ENCODE measurements at regions not wholly inside any gene's neighbourhood (a gene's known extent, or its start where the extent isn't known, plus 50 kb on each side); places are given as distances from the start of the nearest gene placed in this dataset.

DNA sequence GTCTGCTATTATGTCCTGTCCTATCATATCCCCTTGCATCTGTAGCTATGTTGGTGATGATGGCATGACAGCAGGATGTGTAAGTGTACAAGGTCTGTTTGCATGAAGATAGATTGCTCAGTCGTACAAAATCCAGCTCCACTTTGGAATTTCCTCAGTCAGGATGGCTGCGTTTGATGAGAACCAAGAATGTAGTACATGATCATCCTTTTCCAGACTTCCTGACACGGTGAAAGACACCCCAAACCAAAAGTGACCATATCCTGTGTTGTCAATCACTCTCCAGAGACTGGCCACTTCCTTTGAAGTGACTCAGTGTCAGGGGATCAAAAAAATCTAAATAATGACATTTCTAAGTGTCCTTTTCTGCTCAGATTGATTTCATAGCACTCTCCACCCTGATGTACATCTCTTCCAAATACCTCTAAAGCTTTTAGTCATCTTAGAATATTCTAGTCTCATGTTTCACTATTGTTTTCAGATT lies 213.4 kb downstream of the PLK2 start:
- Histone ChIP-seq H3K9me3 (ENCODE audit: control insufficient read depth in 5 of 5, low read length in 5 of 5) (no peaks in the 10 kb centered on the region), H3K4me3 (ENCODE audit: low read depth in 1 of 5, low read length in 5 of 5) (no peak overlapping the region), H3K4me1 (ENCODE audit: control insufficient read depth in 5 of 5, insufficient read depth in 5 of 5, low read length in 5 of 5) (peaks cover 0 to 31% (median 0%) of the 10 kb centered on the region in 5 donors), H3K9ac (ENCODE audit: low read length in 5 of 5) (no peak overlapping the region), H3K27me3 (ENCODE audit: control insufficient read depth in 5 of 5, insufficient read depth in 4 of 5, low read length in 5 of 5) (no peaks in the 10 kb centered on the region), H3K36me3 (ENCODE audit: control insufficient read depth in 5 of 5, insufficient read depth in 5 of 5, low read length in 5 of 5) (no peaks in the 10 kb centered on the region), H3K27ac (ENCODE audit: low read depth, low read length) (no peak overlapping the region)

DNA sequence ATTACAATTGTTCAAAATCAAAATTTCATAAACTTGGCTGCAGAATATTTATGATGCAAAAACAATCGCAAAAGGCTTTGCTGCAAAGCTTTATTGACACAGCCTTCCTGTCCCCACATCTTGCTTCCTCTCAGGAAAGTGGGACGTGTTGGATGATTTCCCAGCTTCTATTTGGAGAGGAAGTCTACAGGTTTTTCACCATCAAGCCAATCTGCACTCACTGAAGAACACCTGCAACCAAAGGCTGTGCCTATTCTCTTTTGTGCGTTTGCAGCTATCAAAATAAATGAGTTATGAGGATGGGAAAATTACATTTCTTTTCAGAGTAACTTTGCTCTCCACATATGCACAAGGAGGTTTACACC lies 214.4 kb downstream of the PLK2 start:
- Histone ChIP-seq H3K4me1 (ENCODE audit: control insufficient read depth in 5 of 5, insufficient read depth in 5 of 5, low read length in 5 of 5) (peaks cover 0 to 36% (median 0%) of the 10 kb centered on the region in 5 donors), H3K9me3 (ENCODE audit: control insufficient read depth in 5 of 5, low read length in 5 of 5) (no peaks in the 10 kb centered on the region), H3K9ac (ENCODE audit: low read length in 5 of 5) (no peak overlapping the region), H3K27ac (ENCODE audit: low read depth, low read length) (peak overlapping the region; percentile 27), H3K36me3 (ENCODE audit: control insufficient read depth in 5 of 5, insufficient read depth in 5 of 5, low read length in 5 of 5) (no peaks in the 10 kb centered on the region), H3K27me3 (ENCODE audit: control insufficient read depth in 5 of 5, insufficient read depth in 4 of 5, low read length in 5 of 5) (no peaks in the 10 kb centered on the region), H3K4me3 (ENCODE audit: low read depth in 1 of 5, low read length in 5 of 5) (peak overlapping the region in 1 of 5 donors; percentile 0)

DNA sequence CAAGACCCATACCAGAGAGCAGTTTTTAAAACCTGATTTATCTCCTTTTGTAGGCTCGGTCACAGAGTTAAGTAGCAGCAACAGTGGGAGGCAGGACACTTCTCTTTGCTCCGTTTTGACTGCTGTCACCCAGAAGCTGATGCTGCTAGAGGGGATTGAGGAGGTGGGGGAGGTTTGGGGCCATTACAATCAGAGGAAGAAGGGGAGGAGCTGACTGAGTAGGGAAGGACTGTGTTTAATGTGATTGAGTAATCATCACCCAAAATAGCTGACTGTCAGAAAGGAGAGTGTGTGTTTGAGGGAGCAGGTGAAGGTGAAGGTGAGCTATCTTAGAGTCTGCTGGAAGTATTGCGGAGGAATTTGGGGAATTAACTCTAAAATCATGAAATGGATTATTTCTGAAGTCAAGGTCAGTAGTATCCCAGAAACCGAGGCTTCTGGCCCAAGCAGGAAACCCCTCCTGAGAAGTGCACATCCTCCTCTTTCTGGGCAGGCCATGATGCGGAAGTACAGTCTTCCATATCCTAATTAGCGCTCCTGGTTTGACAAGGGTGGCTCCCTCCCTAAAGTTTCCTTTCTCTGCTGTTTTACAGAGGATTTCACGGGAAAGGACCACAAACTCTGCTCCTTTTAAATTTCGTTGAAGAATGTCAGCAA lies 214.9 kb downstream of the PLK2 start:
- H3K27ac ChIP-seq (ENCODE audit: low read depth, low read length), result peak overlapping the region; percentile 27
- H3K36me3 ChIP-seq (ENCODE audit: control insufficient read depth in 5 of 5, insufficient read depth in 5 of 5, low read length in 5 of 5), result no peaks in the 10 kb centered on the region
- peaks cover 0 to 36% (median 0%) of the 10 kb centered on the region in 5 donors for H3K4me1 ChIP-seq (ENCODE audit: control insufficient read depth in 5 of 5, insufficient read depth in 5 of 5, low read length in 5 of 5)
- peak overlapping the region in 1 of 5 donors; percentile 0 for H3K4me3 ChIP-seq (ENCODE audit: low read depth in 1 of 5, low read length in 5 of 5)
- no peaks in the 10 kb centered on the region for H3K27me3 ChIP-seq (ENCODE audit: control insufficient read depth in 5 of 5, insufficient read depth in 4 of 5, low read length in 5 of 5)
- H3K9ac ChIP-seq (ENCODE audit: low read length in 5 of 5), result no peak overlapping the region
- H3K9me3 ChIP-seq (ENCODE audit: control insufficient read depth in 5 of 5, low read length in 5 of 5), result no peaks in the 10 kb centered on the region

DNA sequence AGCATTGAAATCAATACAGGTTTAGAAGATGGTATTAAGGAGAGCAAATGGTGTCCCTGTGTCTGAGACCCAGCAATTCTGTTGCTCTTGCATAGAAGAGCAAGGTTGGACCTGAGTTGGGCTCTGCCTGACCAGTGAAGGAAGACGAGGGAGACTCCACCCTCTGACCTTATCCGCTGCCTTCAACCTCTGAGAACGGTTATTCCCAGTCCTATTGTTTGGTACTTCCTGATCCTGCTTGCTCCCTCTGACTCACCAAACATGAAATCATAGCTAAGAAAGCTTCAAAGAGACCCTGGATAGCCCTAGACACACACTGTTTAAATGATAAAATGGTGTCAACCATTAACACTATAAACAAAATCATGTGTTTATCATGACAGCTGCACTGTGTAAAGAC lies 218.5 kb downstream of the PLK2 start:
- peaks cover 0 to 29% (median 0%) of the 10 kb centered on the region in 5 donors for H3K4me1 ChIP-seq (ENCODE audit: control insufficient read depth in 5 of 5, insufficient read depth in 5 of 5, low read length in 5 of 5)
- H3K27me3 ChIP-seq (ENCODE audit: control insufficient read depth in 5 of 5, insufficient read depth in 4 of 5, low read length in 5 of 5), result no peaks in the 10 kb centered on the region
- H3K4me3 ChIP-seq (ENCODE audit: low read depth in 1 of 5, low read length in 5 of 5), result no peak overlapping the region
- H3K27ac ChIP-seq (ENCODE audit: low read depth, low read length), result peak overlapping the region; percentile 52
- no peaks in the 10 kb centered on the region for H3K36me3 ChIP-seq (ENCODE audit: control insufficient read depth in 5 of 5, insufficient read depth in 5 of 5, low read length in 5 of 5)
- H3K9ac ChIP-seq (ENCODE audit: low read length in 5 of 5), result no peak overlapping the region
- H3K9me3 ChIP-seq (ENCODE audit: control insufficient read depth in 5 of 5, low read length in 5 of 5), result no peaks in the 10 kb centered on the region

DNA sequence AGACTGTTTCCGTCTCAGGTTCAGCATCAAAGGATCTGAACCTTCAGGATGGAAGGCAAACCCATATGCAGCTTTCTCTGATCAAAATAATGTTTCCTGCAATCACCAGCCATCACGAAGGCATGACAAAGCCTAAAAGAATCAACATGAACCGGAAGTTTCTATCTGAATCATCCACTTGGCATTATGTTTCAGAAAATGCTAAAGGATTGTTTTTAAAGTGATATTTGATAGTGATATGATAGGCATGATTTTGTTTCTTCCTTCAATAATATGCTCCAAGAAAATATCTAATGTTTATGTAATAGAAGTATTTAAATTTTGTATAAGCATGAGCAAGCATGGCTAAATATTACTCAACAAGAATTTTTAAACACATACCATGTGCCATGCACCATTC lies 219.6 kb downstream of the PLK2 start:
- H3K9ac ChIP-seq (ENCODE audit: low read length in 5 of 5), result no peak overlapping the region
- H3K27me3 ChIP-seq (ENCODE audit: control insufficient read depth in 5 of 5, insufficient read depth in 4 of 5, low read length in 5 of 5), result no peaks in the 10 kb centered on the region
- no peaks in the 10 kb centered on the region for H3K9me3 ChIP-seq (ENCODE audit: control insufficient read depth in 5 of 5, low read length in 5 of 5)
- no peak overlapping the region for H3K27ac ChIP-seq (ENCODE audit: low read depth, low read length)
- H3K36me3 ChIP-seq (ENCODE audit: control insufficient read depth in 5 of 5, insufficient read depth in 5 of 5, low read length in 5 of 5), result no peaks in the 10 kb centered on the region
- peaks cover 0 to 21% (median 1%) of the 10 kb centered on the region in 5 donors for H3K4me1 ChIP-seq (ENCODE audit: control insufficient read depth in 5 of 5, insufficient read depth in 5 of 5, low read length in 5 of 5)
- H3K4me3 ChIP-seq (ENCODE audit: low read depth in 1 of 5, low read length in 5 of 5), result no peak overlapping the region

DNA sequence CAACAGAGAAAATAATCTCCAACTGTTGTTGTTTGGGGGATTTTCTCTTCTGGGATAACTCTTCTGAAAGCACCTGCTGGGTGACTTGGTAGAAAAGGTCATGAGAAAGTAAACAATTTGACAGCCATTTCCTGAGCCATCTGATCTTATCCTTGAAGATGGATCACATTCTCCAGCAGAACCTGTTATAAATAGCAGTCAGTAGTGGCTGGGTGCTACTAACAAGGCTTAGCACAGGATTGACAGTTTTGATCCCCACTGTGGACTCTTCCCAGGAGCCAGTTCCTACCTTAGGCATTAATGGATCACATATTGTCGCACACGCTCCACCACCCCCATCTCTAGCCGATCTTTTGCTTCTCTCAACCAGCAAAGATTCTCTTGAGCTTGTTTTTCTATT lies 220.2 kb downstream of the PLK2 start:
- no peak overlapping the region for H3K4me3 ChIP-seq (ENCODE audit: low read depth in 1 of 5, low read length in 5 of 5)
- no peak overlapping the region for H3K27ac ChIP-seq (ENCODE audit: low read depth, low read length)
- peaks cover 0 to 15% (median 3%) of the 10 kb centered on the region in 5 donors for H3K4me1 ChIP-seq (ENCODE audit: control insufficient read depth in 5 of 5, insufficient read depth in 5 of 5, low read length in 5 of 5)
- H3K9ac ChIP-seq (ENCODE audit: low read length in 5 of 5), result no peak overlapping the region
- no peaks in the 10 kb centered on the region for H3K27me3 ChIP-seq (ENCODE audit: control insufficient read depth in 5 of 5, insufficient read depth in 4 of 5, low read length in 5 of 5)
- H3K9me3 ChIP-seq (ENCODE audit: control insufficient read depth in 5 of 5, low read length in 5 of 5), result no peaks in the 10 kb centered on the region
- H3K36me3 ChIP-seq (ENCODE audit: control insufficient read depth in 5 of 5, insufficient read depth in 5 of 5, low read length in 5 of 5), result no peaks in the 10 kb centered on the region

DNA sequence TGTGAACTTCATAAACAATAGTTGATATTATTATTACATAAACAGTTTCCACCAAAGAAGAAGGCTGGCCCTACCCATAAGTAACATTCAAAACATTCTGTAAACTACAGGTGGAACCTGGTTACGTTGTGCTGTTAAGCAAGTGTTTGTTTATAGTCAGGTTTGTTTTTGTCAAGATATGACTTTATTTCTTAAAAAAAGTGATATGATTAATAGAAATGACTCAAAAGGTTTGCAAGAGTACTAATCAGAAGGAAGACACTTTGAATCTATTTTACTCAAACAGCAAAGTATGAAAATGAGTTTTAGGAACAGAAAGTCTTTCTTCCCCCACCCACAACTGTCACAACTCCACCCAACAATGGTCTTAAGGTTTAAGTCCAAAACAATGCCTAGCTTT lies 220.8 kb downstream of the PLK2 start:
- H3K27ac ChIP-seq (ENCODE audit: low read depth, low read length), result no peak overlapping the region

DNA sequence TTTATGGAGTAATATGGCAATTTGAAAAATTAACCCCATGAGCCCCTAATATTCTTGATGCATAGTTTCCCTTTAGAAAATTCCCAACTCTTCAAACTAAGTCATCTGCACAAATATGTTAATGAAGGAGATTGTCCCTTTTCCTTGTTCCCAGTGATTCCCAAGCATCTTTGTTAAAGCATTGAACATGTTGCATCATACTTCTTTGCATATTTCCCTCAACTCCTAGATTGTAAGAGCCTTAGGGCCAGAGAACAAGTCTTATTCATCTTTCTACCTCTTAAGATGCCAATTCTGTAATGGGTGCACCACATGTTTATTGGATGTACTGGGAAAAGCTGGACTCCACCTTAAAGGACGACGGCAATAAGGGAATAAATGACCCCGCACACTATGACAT lies 223.4 kb downstream of the PLK2 start:
- no peaks in the 10 kb centered on the region for H3K27me3 ChIP-seq (ENCODE audit: control insufficient read depth in 5 of 5, insufficient read depth in 4 of 5, low read length in 5 of 5)
- H3K36me3 ChIP-seq (ENCODE audit: control insufficient read depth in 5 of 5, insufficient read depth in 5 of 5, low read length in 5 of 5), result no peaks in the 10 kb centered on the region
- peaks cover 0 to 6% (median 0%) of the 10 kb centered on the region in 5 donors for H3K4me1 ChIP-seq (ENCODE audit: control insufficient read depth in 5 of 5, insufficient read depth in 5 of 5, low read length in 5 of 5)
- no peak overlapping the region for H3K4me3 ChIP-seq (ENCODE audit: low read depth in 1 of 5, low read length in 5 of 5)
- no peak overlapping the region for H3K27ac ChIP-seq (ENCODE audit: low read depth, low read length)
- H3K9ac ChIP-seq (ENCODE audit: low read length in 5 of 5), result no peak overlapping the region
- H3K9me3 ChIP-seq (ENCODE audit: control insufficient read depth in 5 of 5, low read length in 5 of 5), result no peaks in the 10 kb centered on the region

More for the DNA sequence above, 220.8 kb downstream of the PLK2 start:
- Histone ChIP-seq H3K9ac (ENCODE audit: low read length in 5 of 5) (no peak overlapping the region), H3K9me3 (ENCODE audit: control insufficient read depth in 5 of 5, low read length in 5 of 5) (no peaks in the 10 kb centered on the region), H3K4me1 (ENCODE audit: control insufficient read depth in 5 of 5, insufficient read depth in 5 of 5, low read length in 5 of 5) (peaks cover 0 to 9% (median 3%) of the 10 kb centered on the region in 5 donors), H3K36me3 (ENCODE audit: control insufficient read depth in 5 of 5, insufficient read depth in 5 of 5, low read length in 5 of 5) (no peaks in the 10 kb centered on the region), H3K27me3 (ENCODE audit: control insufficient read depth in 5 of 5, insufficient read depth in 4 of 5, low read length in 5 of 5) (no peaks in the 10 kb centered on the region), H3K4me3 (ENCODE audit: low read depth in 1 of 5, low read length in 5 of 5) (no peak overlapping the region)

DNA sequence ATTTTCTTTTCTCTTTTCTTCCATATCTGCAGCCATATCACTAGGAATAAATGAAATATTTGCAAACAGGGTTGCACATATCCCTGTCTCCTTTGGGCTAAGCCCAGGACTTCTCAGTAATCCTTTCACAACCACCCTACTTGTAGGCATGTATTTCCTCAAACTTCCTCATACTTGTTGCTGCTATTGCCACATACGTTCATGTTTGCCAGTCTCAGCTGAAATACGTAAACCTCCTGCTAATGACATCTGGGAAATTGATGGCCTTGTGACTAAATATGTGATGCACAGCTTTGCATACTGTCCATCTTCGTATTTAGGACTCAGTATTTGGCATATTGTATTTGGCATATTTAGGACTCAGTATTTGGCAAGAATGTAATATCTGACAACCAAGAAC lies 224.6 kb downstream of the PLK2 start:
- H3K36me3 ChIP-seq (ENCODE audit: control insufficient read depth in 5 of 5, insufficient read depth in 5 of 5, low read length in 5 of 5), result no peaks in the 10 kb centered on the region
- H3K27ac ChIP-seq (ENCODE audit: low read depth, low read length), result no peak overlapping the region
- no peaks in the 10 kb centered on the region for H3K27me3 ChIP-seq (ENCODE audit: control insufficient read depth in 5 of 5, insufficient read depth in 4 of 5, low read length in 5 of 5)
- H3K4me1 ChIP-seq (ENCODE audit: control insufficient read depth in 5 of 5, insufficient read depth in 5 of 5, low read length in 5 of 5), result peaks cover 0 to 6% (median 0%) of the 10 kb centered on the region in 5 donors
- H3K4me3 ChIP-seq (ENCODE audit: low read depth in 1 of 5, low read length in 5 of 5), result no peak overlapping the region
- H3K9ac ChIP-seq (ENCODE audit: low read length in 5 of 5), result no peak overlapping the region
- no peaks in the 10 kb centered on the region for H3K9me3 ChIP-seq (ENCODE audit: control insufficient read depth in 5 of 5, low read length in 5 of 5)

DNA sequence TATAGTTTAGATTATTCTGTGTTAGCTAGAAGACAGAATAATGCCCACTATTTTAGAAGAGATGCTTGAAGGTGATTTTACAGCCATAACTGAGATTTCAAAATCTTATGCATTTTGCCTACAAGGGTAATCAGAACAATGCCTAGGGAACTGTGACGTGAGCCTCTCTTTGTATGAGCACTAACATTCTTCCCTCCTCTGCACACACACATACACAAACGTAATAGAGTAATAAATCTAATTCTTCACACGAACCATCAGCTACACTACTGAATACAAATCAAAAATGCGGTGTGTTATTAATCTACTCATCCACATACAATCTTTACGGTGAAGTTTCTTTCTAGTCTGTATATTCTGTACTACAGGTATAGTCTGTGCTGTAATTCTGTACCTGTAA lies 227.8 kb downstream of the PLK2 start:
- H3K4me3 ChIP-seq (ENCODE audit: low read depth in 1 of 5, low read length in 5 of 5), result no peak overlapping the region
- H3K36me3 ChIP-seq (ENCODE audit: control insufficient read depth in 5 of 5, insufficient read depth in 5 of 5, low read length in 5 of 5), result no peaks in the 10 kb centered on the region
- H3K4me1 ChIP-seq (ENCODE audit: control insufficient read depth in 5 of 5, insufficient read depth in 5 of 5, low read length in 5 of 5), result peaks cover 0 to 6% (median 0%) of the 10 kb centered on the region in 5 donors
- no peak overlapping the region for H3K27ac ChIP-seq (ENCODE audit: low read depth, low read length)
- no peak overlapping the region for H3K9ac ChIP-seq (ENCODE audit: low read length in 5 of 5)
- no peaks in the 10 kb centered on the region for H3K27me3 ChIP-seq (ENCODE audit: control insufficient read depth in 5 of 5, insufficient read depth in 4 of 5, low read length in 5 of 5)
- H3K9me3 ChIP-seq (ENCODE audit: control insufficient read depth in 5 of 5, low read length in 5 of 5), result no peaks in the 10 kb centered on the region
